GM21423 (cell line): ENCODE measurements at regions not wholly inside any gene's neighbourhood (a gene's known extent, or its start where the extent isn't known, plus 50 kb on each side); places are given as distances from the start of the nearest gene placed in this dataset.

ENCODE experiments used
- ATAC-seq: cut with Tn5 transposase; IDR thresholded peaks from one replicate; pipeline ENCODE4 v1.9.1; 2021; ENCODE audit warnings: mild to moderate bottlenecking, moderate library complexity; ENCODE audit not compliant: unreplicated experiment

DNA sequence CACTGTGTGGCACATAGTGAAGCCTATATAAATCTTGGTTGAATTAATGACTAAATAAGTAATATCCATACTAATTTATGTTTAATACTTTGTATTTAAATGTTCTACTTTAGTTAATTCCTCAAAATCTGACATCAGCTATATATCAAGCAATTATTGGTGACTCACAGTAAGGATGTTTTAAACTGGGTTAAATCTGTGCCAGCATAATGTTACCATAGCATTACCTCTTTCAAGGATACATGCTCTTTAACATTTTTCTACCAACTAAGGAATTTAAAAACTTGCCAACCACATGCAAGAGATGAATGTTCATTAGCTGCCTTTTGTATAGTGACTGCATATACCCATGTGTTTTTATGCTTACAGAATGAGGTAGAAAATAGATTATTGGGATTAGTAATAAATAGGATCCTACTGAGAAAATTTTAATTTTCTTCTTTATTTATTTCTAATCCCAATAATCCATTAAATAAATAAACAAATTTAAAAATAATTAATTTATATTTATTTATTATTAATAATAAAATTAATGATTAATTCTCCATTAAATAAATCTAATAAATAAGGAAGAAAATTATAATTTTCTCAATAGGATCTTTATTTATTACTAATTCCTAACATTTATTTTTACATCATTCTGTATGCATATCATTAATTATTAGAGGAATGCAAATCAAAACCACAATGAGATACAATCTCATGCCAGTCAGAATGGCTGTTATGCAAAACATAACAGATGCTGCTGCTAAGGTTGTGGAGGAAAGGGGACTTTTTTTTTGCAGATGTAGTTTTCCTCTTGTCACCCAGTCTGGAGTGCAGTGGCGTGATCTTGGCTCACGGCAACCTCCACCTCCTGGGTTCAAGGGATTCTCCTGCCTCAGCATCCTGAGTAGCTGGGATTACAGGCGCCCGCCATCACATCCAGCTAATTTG lies 410.7 kb upstream of the DSEL start:
- no peak for ATAC-seq

DNA sequence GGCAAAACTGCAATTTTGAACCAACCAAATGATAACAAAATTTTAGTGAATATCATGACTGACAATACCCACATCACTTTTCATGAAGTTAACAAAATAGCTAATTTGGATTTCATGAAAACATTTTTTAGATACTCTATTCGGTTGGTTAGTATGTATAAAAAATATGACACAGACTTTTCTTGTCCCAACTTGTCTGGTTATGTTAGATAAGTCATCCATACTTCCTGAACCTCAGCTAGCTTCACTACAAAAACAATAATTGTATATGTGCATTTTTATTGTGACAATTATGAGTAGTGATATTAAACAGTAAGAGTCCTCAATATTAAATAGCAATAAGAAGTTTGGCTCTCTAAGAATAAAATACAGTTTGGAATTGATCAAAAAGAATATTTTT lies 408.1 kb upstream of the DSEL start:
- no peak for ATAC-seq

DNA sequence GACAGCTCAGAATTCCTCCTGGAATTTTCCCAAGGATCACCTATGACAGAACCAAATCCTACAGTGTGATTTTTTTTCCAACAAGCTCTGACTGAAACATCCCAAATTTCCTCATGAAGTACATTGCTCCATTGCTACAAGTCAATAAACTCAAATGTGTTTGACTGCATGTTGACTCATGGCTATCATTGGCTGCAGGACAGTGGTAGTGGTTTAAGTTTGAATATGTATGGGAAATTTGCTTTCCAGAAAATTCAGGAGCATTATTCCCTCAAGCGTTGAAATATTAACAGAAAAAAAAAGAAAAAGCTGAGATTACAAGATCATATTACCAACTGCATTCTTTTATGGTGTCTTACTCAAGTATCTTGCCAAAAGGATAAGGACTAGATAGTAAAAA lies 402.8 kb upstream of the DSEL start:
- ATAC-seq = no peak

DNA sequence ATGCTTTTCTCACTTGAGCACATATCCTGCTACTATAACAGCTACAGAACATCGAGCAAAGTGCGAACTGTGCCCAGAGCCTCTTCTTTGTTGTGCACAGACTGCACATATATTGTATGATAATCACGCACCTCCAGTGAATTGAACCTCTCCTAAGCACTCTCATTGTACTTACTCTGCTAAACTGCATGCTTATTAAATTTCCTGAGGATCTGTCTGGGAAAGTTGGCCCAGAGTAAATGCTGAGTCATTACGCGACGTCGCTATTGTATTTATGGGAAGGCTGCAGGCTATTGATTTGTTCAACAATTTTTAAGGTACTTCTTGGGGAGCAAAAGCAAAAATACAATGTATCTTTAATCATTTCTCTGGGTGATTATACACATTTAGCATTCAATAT lies 399.6 kb upstream of the DSEL start:
- ATAC-seq = no peak

DNA sequence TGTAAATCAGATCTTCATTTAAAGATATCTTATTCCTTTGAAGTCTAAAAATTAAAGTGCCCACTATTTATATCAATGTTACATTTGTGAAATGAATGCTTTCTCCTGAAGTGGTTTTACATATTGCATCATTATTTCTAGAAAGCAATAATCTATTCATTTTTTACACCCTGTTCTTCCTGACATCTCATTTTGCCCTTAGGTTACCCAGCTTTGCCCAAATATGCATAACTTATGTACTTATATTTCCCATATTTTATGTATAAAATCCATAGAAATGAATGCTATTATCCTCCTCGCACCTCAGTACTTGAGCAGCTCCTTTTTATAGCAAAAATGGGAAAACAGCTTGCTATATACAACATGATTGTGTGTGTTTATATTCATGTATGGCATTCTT lies 396.5 kb upstream of the DSEL start:
- no peak for ATAC-seq

DNA sequence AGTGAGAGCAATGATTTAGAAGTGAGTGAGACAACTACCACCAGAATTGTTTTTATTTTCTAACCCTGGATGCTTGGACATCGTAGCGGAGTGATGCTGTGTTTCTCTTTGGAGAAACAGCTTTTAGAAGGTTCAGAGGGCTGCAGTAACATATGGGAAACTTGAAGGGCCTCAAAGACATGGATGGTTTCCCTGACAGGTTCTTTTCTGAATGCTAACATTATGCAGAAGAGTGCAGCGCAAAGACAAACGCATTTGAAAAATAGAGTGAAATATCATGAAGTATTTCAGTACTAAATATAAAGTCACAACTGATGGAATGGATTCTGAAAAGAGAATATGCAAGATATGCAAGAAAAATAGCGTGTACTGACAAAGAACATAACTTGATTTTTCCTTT lies 385.1 kb upstream of the DSEL start:
- ATAC-seq = no peak

DNA sequence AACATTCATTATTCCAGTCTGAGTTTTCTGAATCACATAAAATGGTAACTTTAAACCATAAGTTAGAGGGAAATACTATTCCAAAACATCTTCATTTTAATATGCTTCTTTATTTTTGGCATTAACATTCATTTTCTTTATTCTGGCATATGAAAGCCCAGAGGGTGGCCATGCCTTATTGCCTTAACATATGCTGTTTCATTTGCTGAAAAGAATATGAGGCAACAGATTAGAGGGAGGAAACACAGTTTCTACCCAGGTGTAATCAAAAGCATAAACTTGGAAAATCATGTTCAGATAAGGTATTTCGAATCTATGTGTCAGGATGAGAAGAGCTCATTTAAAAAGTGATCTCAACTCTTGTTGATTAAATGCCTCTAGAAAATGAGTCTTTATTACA lies 379.9 kb upstream of the DSEL start:
- ATAC-seq = no peak

DNA sequence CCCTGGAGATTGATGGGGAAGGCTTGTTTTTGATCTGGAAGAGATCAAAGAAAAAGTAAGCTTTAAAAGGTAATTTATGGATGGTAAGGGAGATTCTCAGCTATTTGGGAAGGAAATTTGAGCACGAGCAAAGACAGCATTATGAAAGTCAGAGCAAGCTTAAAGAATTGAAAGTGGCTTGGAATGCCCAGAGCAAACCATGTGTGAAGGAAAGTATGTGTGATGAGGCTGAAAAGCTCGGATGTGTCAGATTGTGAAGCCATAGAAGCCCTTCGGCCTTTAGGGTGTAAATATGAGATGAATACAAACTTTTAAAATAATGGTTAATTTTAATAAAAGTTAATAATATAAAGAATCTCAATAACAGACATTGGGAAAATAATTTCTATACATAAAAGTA lies 377.4 kb upstream of the DSEL start:
- no peak for ATAC-seq

DNA sequence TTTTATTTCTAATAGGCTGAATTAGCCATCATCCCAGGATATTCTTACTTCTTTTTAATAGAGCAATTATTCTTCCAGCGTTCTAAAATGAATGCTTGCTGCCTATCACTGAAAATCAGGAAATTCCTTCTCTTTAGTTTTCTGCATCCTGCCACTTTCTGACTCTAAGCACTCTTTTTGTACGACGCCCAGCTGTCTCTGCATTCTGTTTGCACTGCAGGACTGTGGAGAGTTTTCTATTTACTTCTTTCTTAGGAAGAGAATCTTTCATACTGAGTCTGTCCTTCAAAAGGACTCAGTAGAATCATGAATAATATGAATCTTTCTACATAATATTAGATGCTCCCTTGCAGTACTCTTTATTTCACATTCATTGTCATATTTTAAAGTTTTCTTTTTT lies 360.4 kb upstream of the DSEL start:
- no peak for ATAC-seq

DNA sequence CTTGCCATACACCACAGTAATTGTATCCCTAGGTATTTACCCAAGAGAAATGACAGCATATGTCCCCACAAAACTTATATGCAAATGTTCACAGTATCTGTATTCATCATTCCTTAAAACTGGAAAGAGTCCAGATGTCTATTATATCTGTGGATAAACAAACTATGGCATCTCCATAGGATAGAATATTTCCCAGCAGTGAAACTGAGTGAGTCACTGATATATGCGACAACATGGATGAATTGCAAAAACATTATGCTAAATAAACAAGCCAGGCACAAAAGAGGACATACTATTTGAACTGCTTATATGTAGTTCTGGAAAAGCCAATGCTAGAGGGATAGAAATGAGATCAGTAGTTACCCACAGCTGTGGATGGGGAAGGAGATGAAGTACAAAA lies 359.4 kb upstream of the DSEL start:
- no peak for ATAC-seq

DNA sequence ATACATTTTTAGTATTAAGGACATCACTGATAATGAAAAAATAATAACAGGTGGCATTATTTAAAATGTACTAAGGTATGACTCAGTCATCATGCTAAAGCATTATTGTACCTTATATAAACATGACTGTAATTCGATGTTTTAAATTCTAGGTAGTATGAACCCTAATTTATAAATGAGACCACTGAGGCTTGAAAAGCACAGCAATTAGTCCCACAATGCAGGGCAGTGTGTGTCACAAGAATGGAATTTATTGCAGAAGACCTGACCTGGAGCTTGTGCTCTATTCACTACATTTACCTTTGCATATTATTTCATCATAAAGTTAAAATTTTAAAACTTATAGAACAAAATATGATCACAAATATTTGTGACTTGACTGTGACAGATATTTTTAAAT lies 358.5 kb upstream of the DSEL start:
- no peak for ATAC-seq

DNA sequence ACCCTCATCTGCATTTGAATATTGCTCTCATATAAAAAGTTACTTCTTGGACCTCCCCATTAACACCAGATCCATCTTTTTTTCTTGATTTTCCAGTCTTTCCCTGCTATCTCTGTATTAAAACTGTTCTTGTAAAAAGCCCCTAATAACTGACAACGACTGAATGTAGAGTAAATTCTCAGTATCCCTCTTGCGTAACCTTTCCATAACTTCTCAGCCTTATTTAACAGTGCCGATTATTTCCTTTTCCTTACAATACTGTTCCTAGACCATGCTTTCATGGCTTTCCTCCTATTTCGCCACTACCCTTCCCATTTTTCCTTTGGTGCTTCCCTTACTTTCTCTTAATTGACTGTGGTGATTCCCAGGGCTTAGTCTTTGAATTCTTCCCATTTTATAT lies 348.9 kb upstream of the DSEL start:
- no peak for ATAC-seq

DNA sequence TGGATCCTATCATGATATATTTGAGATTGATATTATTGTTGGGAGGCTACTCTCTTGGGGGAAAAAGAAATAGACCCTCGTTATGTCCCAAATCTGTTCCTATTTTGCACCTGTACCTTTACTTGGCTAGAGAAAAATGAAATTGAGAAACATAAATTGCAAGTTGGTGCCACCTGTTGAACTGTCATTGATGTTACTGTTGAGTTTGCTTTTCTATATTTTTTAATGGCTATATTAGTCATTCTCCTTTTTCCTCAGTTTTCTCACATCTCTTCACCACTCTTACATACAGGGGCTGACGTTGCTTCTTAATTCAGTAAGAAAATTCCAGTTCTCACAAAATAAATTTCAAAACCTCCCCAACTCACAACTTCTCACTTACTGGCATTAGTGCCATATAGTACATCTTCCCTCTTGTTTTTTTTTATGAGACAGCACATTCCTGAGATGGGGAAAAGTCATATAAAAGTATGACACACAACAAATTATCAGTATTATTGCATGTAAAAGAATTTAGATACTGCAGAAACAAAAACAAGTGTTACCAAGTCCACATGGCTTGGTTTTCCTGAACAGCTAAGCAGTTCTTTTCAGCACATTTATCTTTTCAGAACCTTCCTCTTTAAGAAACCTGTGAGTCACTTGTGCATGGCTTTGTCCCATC lies 348.3 kb upstream of the DSEL start:
- ATAC-seq = no peak

DNA sequence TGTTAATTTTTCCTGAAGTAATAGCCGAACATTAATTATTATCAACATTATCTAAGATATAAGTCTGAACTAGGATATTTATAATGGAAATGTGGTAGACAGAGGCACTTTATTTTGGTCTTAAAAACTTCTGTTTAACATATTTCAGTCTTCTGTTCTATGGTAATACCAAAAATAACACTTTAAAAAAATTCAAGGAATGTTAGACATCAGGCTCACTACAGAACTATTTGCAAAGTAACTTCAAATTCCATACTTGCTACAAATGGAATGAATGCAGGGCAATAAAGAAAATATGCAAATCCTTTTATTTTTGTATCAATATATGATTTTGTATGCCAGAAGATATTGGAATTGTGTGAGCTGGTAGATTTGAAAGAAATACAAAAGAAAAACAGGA lies 345.5 kb upstream of the DSEL start:
- ATAC-seq = no peak

DNA sequence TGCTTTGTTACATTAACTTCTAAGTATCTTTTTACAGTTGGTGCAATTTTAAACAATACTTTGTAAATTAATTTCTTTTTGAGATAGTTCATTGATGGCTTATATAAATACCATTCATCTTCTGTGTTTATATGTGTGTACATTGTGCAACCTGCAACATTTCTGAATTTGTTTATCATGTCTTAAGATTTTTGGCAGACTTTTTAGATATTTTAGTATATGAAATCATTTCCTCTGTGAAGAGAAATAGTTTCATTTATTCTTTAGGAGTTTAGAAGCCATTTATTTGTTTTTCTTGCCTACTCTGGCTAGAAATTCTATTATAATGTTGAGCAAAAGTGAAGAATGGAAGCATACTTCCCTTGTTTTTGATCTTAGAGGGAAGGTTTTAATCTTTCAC lies 337.8 kb upstream of the DSEL start:
- no peak for ATAC-seq

DNA sequence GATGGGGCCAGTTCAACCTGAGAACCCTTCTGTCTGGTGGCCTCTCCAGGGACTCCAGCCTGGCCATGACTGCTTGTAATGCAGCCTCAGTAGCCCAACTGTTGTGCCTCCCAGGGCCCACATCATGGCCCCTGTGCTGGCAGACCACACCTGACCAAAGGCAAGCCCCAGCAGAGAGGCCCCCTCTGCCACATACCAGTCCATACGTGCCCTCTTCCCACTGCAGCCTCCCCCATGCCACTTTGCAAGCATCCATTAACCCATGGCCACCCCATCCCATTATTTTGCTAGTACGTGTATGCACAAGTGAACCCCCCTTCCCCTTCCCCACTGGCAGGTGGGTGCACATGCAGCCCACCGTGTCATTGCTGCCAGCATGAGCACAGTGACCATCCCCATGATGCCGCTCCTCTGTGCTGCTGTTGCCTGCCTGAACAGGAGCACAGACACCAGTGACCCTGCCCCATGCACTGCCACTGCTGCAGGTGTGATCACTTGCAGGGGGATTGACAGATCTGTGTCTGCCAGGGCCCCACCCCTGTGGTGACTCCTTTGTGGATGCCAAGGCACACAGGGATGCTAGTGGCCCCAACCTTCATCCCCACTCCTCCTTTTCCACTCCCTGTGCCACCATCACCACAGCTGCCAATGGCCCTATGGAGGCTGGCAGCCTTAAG lies 330.0 kb upstream of the DSEL start:
- ATAC-seq = no peak

DNA sequence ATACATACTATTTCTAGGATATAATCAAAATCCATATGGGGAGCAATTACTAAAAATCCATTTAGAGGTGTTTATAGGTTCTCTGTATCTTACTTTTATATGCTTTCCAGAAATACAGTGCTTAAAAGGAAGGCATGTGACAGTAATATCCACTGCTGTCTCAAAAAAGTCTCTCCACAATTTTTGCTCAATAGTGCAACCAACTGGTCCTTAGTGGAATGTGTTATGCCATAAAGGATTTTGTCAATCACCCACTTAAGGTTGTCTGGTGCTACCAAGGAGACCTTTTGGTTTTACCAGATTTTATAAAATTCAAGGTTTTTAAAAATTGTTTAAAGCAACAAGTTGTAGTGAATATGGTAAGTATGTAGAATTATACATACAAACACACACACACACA lies 328.5 kb upstream of the DSEL start:
- ATAC-seq = no peak

DNA sequence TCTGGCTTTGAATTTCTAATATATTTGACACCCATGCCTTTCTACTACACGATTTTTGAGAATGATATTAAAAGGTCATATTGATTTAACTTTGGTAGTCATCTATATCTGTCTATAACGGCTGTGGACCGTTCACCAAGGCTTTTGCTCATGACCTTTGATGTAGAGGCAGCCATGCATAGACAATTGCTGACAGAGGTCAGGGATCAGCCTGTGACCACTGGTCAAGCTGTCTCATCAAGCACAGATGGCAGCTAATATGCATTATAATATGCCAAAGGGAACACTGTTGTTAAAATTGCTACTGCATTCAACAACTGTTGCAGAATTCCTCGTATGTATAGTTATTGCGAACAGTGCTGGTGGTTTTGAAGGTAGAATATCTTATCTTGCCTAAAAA lies 323.9 kb upstream of the DSEL start:
- no peak for ATAC-seq

DNA sequence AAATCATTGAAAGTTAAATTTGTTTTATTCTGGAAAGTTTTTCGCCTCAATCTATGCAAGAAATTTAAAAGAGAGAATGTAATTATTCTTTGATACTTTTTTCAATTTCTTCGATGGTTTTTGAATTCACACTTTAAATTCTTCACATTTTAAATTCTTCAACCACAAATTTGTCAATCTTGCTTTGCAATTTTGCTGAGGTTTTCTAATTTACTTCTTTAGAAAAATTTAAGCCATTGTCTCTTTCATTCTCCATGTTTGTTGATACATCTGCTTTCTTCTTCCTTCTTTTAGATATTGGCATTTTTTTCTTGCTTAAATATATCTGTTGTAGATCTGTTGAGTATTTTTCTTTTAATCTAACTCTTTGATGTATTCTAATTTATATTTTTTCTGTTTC lies 301.9 kb upstream of the DSEL start:
- no peak for ATAC-seq

DNA sequence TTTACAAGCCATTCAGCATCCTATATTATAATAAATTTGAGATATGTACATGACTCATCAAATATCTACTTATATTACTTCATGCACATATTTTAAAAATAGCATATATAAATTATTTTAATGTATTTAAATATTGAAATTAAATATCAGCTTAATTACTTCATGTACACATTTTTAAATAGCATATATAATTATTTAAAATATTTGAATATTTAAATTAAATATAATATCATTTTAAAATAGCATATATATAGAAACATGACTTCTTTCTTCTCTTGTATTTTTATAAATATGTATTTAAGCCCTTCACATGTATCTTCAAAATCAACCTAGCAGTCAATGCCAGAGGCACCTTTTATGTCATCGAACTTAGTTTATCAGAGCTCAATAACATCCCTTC lies 298.8 kb upstream of the DSEL start:
- ATAC-seq = no peak

DNA sequence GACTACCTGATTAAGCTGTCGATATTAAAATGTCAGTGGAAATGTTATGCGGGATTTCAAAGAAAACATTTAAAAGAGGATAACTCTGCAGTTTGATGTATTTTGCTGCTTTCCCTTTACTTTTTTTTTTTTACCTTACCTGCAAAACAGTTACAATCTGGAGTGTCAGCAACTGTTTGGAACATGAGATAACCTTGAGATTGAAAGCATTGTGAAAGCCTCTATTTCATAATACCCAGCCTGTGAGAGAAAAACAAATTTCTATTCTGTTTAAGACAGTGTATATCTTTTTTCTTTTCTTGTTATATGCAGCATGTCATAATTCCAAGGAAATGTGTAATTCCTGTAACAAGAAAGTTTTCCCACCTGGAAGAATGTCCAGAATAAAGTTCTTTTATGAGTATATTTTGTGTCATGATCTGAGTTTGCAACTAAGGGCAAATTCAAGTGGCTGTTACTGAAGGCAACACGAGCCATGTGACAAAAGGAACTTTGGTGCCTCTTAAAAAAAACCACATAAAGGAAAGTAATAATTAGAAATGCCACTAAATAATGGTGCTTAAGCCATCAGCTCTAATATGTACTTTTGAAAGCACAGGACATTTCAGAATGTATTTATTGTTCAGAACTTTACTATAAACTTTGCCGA lies 297.0 kb upstream of the DSEL start:
- no peak for ATAC-seq

DNA sequence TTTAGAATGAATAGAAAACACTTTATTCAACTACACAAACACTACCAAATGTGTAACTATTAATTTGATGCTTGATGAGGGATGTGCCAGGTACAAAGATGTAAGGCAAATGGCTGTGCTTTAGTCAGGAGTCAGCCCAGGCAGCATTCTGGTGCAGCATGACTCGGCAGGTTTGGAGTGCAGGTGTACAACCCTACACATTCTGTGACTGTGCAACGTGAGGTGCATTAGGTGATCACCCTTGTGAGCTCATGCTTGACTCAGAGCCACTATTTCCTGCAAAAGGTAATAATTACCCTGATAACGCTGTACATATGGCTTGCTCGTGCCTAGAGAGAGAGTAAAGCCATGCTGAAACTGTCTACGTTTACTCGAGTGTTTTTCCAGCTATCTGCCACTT lies 288.7 kb upstream of the DSEL start:
- ATAC-seq = no peak
